H1 (cell line): ENCODE measurements at regions not wholly inside any gene's neighbourhood (a gene's known extent, or its start where the extent isn't known, plus 50 kb on each side); places are given as distances from the start of the nearest gene placed in this dataset.

Experiments
- CTCF ChIA-PET: fragments of 300-600 bp; sonication (Branson Sonifier 250); formaldehyde crosslinking; loops from one replicate; lab custom pipeline; 2021; ENCODE audit not compliant: partially characterized antibody; lab: Charles Lee
- POLR2A ChIA-PET: fragments of 300-600 bp; sonication (Branson Sonifier 250); formaldehyde crosslinking; loops from one replicate; lab custom pipeline; 2021; ENCODE audit warnings: inconsistent platforms; ENCODE audit not compliant: partially characterized antibody; lab: Charles Lee
- DNase-seq, 2 experiments: peaks; one replicate each; pipeline versions ENCODE4 v3.0.0 to v3.0.0-alpha.2; 2010 to 2022; ENCODE audit warnings: low spot score in 2 of 2, low read depth in 1 of 2, mixed read lengths in 1 of 2
- FAIRE-seq: peaks from 2 replicates; lab custom pipeline; 2011; peaks lifted over from hg19 to GRCh38; lab: Jason Lieb, UNC
- H2AFZ ChIP-seq: 2 replicates; pipeline ENCODE4 v1.8.1; 2012; ENCODE audit warnings: low read length, inconsistent platforms
- H2AK5ac ChIP-seq: 2 replicates; pipeline ENCODE4 v1.6.1; 2013; ENCODE audit warnings: low read depth, low read length
- H2BK120ac ChIP-seq: replicated peaks from 2 replicates; pipeline ENCODE3; 2013; ENCODE audit warnings: low read depth, low read length, inconsistent platforms
- H2BK12ac ChIP-seq: 2 replicates; pipeline ENCODE4 v1.6.1; 2013; ENCODE audit warnings: low read depth, low read length
- H2BK15ac ChIP-seq: 2 replicates; pipeline ENCODE4 v1.6.1; 2013; ENCODE audit warnings: low read length
- H2BK20ac ChIP-seq: 2 replicates; pipeline ENCODE4 v1.6.1; 2013; ENCODE audit warnings: low read length
- H2BK5ac ChIP-seq: 2 replicates; pipeline ENCODE4 v1.6.1; 2013; ENCODE audit warnings: low read depth, low read length
- H3K14ac ChIP-seq: 2 replicates; pipeline ENCODE4 v1.6.1; 2013; ENCODE audit warnings: inconsistent platforms; ENCODE audit not compliant: insufficient read length
- H3K18ac ChIP-seq: 2 replicates; pipeline ENCODE4 v1.6.1; 2013; ENCODE audit warnings: low read length; ENCODE audit errors: extremely low read depth
- H3K23ac ChIP-seq: 2 replicates; pipeline ENCODE4 v1.6.1; 2013; ENCODE audit warnings: inconsistent platforms; ENCODE audit not compliant: insufficient read length
- H3K23me2 ChIP-seq: 2 replicates; pipeline ENCODE4 v1.6.1; 2013; ENCODE audit warnings: low read depth, low read length
- H3K27ac ChIP-seq: 2 replicates; pipeline ENCODE4 v1.6.1; 2011; ENCODE audit warnings: low read depth, low read length, inconsistent platforms
- H3K27me3 ChIP-seq, 4 experiments: replicated peaks in 1 of 4; 1 replicate in 1 of 4; 2 replicates in 3 of 4; pipeline versions ENCODE4 v1.6.1 to v1.8.1; 2011 to 2013; ENCODE audit warnings: low read length in 3 of 4, mild to moderate bottlenecking in 3 of 4, inconsistent platforms in 2 of 4, mixed read lengths in 2 of 4, moderate library complexity in 1 of 4; ENCODE audit not compliant: control insufficient read depth in 3 of 4, insufficient read depth in 3 of 4; ENCODE audit errors: extremely low read depth in 1 of 4
- H3K36me3 ChIP-seq, 4 experiments: 2 replicates each; pipeline versions ENCODE4 v1.6.1 to v1.8.1; 2011 to 2013; ENCODE audit warnings: mild to moderate bottlenecking in 4 of 4, low read length in 3 of 4, moderate library complexity in 2 of 4, control low read depth in 1 of 4, inconsistent platforms in 1 of 4; ENCODE audit not compliant: insufficient read depth in 4 of 4, control insufficient read depth in 2 of 4
- H3K4ac ChIP-seq: replicated peaks from 2 replicates; pipeline ENCODE3; 2013; ENCODE audit warnings: low read length, low read depth, mixed read lengths, inconsistent platforms; ENCODE audit not compliant: insufficient read length
- H3K4me1 ChIP-seq, 4 experiments: replicated peaks in 1 of 4; 1 replicate in 1 of 4; 2 replicates in 3 of 4; pipeline versions ENCODE4 v1.6.1 to v1.8.1; 2011 to 2013; ENCODE audit warnings: low read length in 3 of 4, inconsistent platforms in 2 of 4, mixed read lengths in 1 of 4; ENCODE audit not compliant: insufficient read depth in 4 of 4, control insufficient read depth in 3 of 4
- H3K4me2 ChIP-seq, 2 experiments: 2 replicates each; pipeline versions ENCODE4 v1.6.1 to v1.8.1; 2011 to 2013; ENCODE audit warnings: low read depth in 2 of 2, low read length in 2 of 2, control low read depth in 1 of 2, inconsistent platforms in 1 of 2, mild to moderate bottlenecking in 1 of 2; ENCODE audit not compliant: insufficient read depth in 1 of 2
- H3K4me3 ChIP-seq, 4 experiments: fragments of 200-600, 300-600 bp in 1 of 4; sonication (generic), shearing (Covaris generic), sonication (Bioruptor Twin) in 1 of 4; 2 replicates each; pipeline versions ENCODE4 v1.5.1 to v1.8.1; 2011 to 2016; ENCODE audit warnings: low read length in 4 of 4, low read depth in 3 of 4, control low read depth in 2 of 4, inconsistent platforms in 2 of 4, mild to moderate bottlenecking in 2 of 4, mixed read lengths in 1 of 4, moderate library complexity in 1 of 4; ENCODE audit not compliant: insufficient read depth in 2 of 4; ENCODE audit errors: extremely low read depth in 1 of 4
- H3K56ac ChIP-seq: replicated peaks from 2 replicates; pipeline ENCODE3; 2013; ENCODE audit warnings: low read depth, mild to moderate bottlenecking, mixed read lengths, low read length, inconsistent platforms; ENCODE audit not compliant: insufficient read length
- H3K79me1 ChIP-seq: 2 replicates; pipeline ENCODE4 v1.6.1; 2013; ENCODE audit warnings: low read depth, low read length, control low read depth
- H3K79me2 ChIP-seq, 2 experiments: 2 replicates each; pipeline versions ENCODE4 v1.6.1 to v1.8.1; 2012 to 2013; ENCODE audit warnings: low read length in 2 of 2, mild to moderate bottlenecking in 2 of 2, inconsistent platforms in 1 of 2; ENCODE audit not compliant: insufficient read depth in 2 of 2, control insufficient read depth in 1 of 2
- H3K9ac ChIP-seq, 4 experiments: replicated peaks in 1 of 4; 1 replicate in 1 of 4; 2 replicates in 3 of 4; pipeline versions ENCODE4 v1.6.1 to v1.8.1; 2011 to 2013; ENCODE audit warnings: low read depth in 3 of 4, low read length in 3 of 4, control low read depth in 2 of 4, mild to moderate bottlenecking in 2 of 4, moderate library complexity in 2 of 4, inconsistent platforms in 1 of 4; ENCODE audit errors: extremely low read depth in 1 of 4
- H3K9me3 ChIP-seq, 2 experiments: 2 replicates each; pipeline versions ENCODE4 v1.6.1 to v1.8.1; 2012 to 2013; ENCODE audit warnings: mild to moderate bottlenecking in 2 of 2, moderate library complexity in 2 of 2, control low read depth in 1 of 2, inconsistent platforms in 1 of 2, low read depth in 1 of 2, low read length in 1 of 2, mixed read lengths in 1 of 2; ENCODE audit not compliant: insufficient read depth in 2 of 2
- H4K20me1 ChIP-seq, 2 experiments: replicated peaks in 1 of 2; 2 replicates each; pipeline versions ENCODE3 to v1.8.1; 2011 to 2013; ENCODE audit warnings: inconsistent platforms in 2 of 2, low read length in 2 of 2, mild to moderate bottlenecking in 1 of 2; ENCODE audit not compliant: insufficient read depth in 2 of 2, control insufficient read depth in 1 of 2
- H4K5ac ChIP-seq: 2 replicates; pipeline ENCODE4 v1.6.1; 2013; ENCODE audit warnings: low read length, low read depth, mixed read lengths, inconsistent platforms; ENCODE audit not compliant: insufficient read length
- H4K8ac ChIP-seq: 2 replicates; pipeline ENCODE4 v1.8.0; 2013; ENCODE audit warnings: mild to moderate bottlenecking, moderate library complexity, low read length, inconsistent platforms; ENCODE audit not compliant: insufficient read depth; ENCODE audit errors: extremely low read depth
- H4K91ac ChIP-seq: replicated peaks from 2 replicates; pipeline ENCODE3; 2013; ENCODE audit warnings: low read length, mixed read lengths, inconsistent platforms; ENCODE audit not compliant: insufficient read length
- BCL11A ChIP-seq, 2 experiments: IDR thresholded peaks; one replicate each; pipeline ENCODE4 v1.6.1; 2011; ENCODE audit warnings: low read depth in 2 of 2, low read length in 2 of 2, mild to moderate bottlenecking in 2 of 2
- EGR1 ChIP-seq: IDR thresholded peaks from 2 replicates; pipeline ENCODE4 v1.6.1; 2011; ENCODE audit warnings: low read depth, low read length, borderline replicate concordance
- NANOG ChIP-seq: IDR thresholded peaks from 2 replicates; pipeline ENCODE4 v1.6.1; 2011; ENCODE audit warnings: low read length, low read depth, mild to moderate bottlenecking, inconsistent platforms; ENCODE audit not compliant: insufficient read depth, poor library complexity, severe bottlenecking
- WGBS, 2 experiments: shearing (Covaris generic) in 1 of 2; methylation state at CpG; one replicate each; pipeline versions ENCODE4 v1.1.6 to v1.1.7; 2013 to 2015; ENCODE audit warnings: low lambda C conversion rate in 2 of 2, mixed read lengths in 2 of 2, inconsistent platforms in 1 of 2, low coverage in 1 of 2, missing lambda C conversion rate in 1 of 2; ENCODE audit not compliant: insufficient replicate concordance in 2 of 2, insufficient coverage in 1 of 2, insufficient read length in 1 of 2; ENCODE audit errors: extremely low coverage in 1 of 2, missing lambda C conversion rate in 1 of 2; 5-methylcytosine and 5-hydroxymethylcytosine counted together

DNA sequence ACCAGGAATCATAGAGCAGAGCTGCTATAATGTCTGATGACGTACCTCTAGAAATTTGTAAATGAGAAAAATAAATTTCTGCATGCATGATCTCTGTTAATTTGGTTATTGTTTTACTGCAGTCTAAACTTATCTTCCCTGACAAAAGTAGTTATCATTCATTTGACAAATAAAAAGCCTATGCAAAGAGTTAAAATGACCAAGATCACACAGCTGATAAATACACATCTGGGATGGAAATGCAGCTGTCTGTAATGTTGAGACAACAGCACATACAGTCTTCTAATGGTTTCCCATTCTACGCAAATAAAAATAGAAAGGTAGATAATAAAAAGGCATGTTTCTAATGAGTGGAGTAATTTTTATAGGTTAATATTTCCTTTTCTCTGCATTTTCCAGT is 225.1 kb upstream of the LUZP2 start:
- DNase-seq = no peak
- CTCF ChIA-PET = no interaction called here
- H3K9ac ChIP-seq = no peak overlapping the region
- TF ChIP-seq BCL11A (IDR thresholded peaks at IDR 0.05; ENCODE audit: low read depth in 2 of 2, low read length in 2 of 2) (no peak), NANOG (no peak), EGR1 (no peak)
- TF ChIP-seq, all 59 proteins: peak for 0
- Histone ChIP-seq H4K8ac (no peak overlapping the region), H3K18ac (no peak overlapping the region), H3K23me2 (no peaks in the 10 kb centered on the region), H3K4me3 (no peak overlapping the region), H2BK20ac (no peak overlapping the region), H2BK15ac (no peak overlapping the region), H2AK5ac (no peak overlapping the region), H2BK120ac (no peak overlapping the region), H3K79me2 (no peaks in the 10 kb centered on the region), H3K23ac (no peak overlapping the region), H3K79me1 (no peaks in the 10 kb centered on the region), H3K36me3 (no peaks in the 10 kb centered on the region), H3K9me3 (peaks cover 0 to 10% of the 10 kb centered on the region in 2 experiments; a peak in 1 of 4 replicates), H4K91ac (no peak overlapping the region), H4K5ac (no peak overlapping the region), H3K27me3 (no peaks in the 10 kb centered on the region), H3K27ac (no peak overlapping the region), H3K4ac (no peak overlapping the region), H3K4me2 (no peak overlapping the region), H2AFZ (no peak overlapping the region), H3K14ac (no peak overlapping the region), H2BK12ac (no peak overlapping the region), H3K56ac (no peak overlapping the region), H3K4me1 (no peaks in the 10 kb centered on the region), H2BK5ac (no peak overlapping the region), H4K20me1 (no peaks in the 10 kb centered on the region)
- 94% methylated on average over 2 of the region's 2 CpGs; no CpG with 5 or more reads in 1 of the 2 experiments for WGBS, 2 experiments
- no peak for FAIRE-seq
- POLR2A ChIA-PET = no interaction called here
